GM19438 (cell line): ENCODE measurements at regions not wholly inside any gene's neighbourhood (a gene's known extent, or its start where the extent isn't known, plus 50 kb on each side); places are given as distances from the start of the nearest gene placed in this dataset.

Experiments
- ATAC-seq: cut with Tn5 transposase; IDR thresholded peaks from one replicate; pipeline ENCODE4 v1.9.1; 2021; ENCODE audit warnings: low read depth; ENCODE audit not compliant: unreplicated experiment

- ATAC-seq = no peak
Observed at GRCh38 chr6:102582569-102582968, 1189.1 kb downstream of the GRIK2 start.

GRCh38 chr6:102581378-102582124 is 1188.0 kb downstream of the GRIK2 start:
- ATAC-seq = no peak

- ATAC-seq = no peak
Observed at GRCh38 chr6:102571236-102571908, 1177.9 kb downstream of the GRIK2 start.

GRCh38 chr6:102562713-102563112 is 1169.2 kb downstream of the GRIK2 start:
- ATAC-seq = no peak

GRCh38 chr6:102553214-102553613 is 1159.7 kb downstream of the GRIK2 start:
- no peak for ATAC-seq

- no peak for ATAC-seq
Observed at GRCh38 chr6:102549221-102549874, 1155.8 kb downstream of the GRIK2 start.

GRCh38 chr6:102525336-102525735 is 1131.8 kb downstream of the GRIK2 start:
- ATAC-seq = no peak

GRCh38 chr6:102520966-102521365 is 1127.5 kb downstream of the GRIK2 start:
- no peak for ATAC-seq

- no peak for ATAC-seq
Observed at GRCh38 chr6:102517506-102517905, 1124.0 kb downstream of the GRIK2 start.

GRCh38 chr6:102501615-102502014 is 1108.1 kb downstream of the GRIK2 start:
- no peak for ATAC-seq

- ATAC-seq = no peak
Observed at GRCh38 chr6:102494808-102495207, 1101.3 kb downstream of the GRIK2 start.

GRCh38 chr6:102493485-102493884 is 1100.0 kb downstream of the GRIK2 start:
- no peak for ATAC-seq

- no peak for ATAC-seq
Observed at GRCh38 chr6:102488729-102489128, 1095.2 kb downstream of the GRIK2 start.

GRCh38 chr6:102485480-102485879 is 1092.0 kb downstream of the GRIK2 start:
- ATAC-seq = no peak

GRCh38 chr6:102474041-102474807 is 1080.7 kb downstream of the GRIK2 start:
- no peak for ATAC-seq

GRCh38 chr6:102458990-102459389 is 1065.5 kb downstream of the GRIK2 start:
- no peak for ATAC-seq

GRCh38 chr6:102438171-102438570 is 1044.7 kb downstream of the GRIK2 start:
- no peak for ATAC-seq

GRCh38 chr6:102417368-102417998 is 1024.0 kb downstream of the GRIK2 start:
- no peak for ATAC-seq

- ATAC-seq = no peak
Observed at GRCh38 chr6:102415891-102416290, 1022.4 kb downstream of the GRIK2 start.

- no peak for ATAC-seq
Observed at GRCh38 chr6:102411796-102412195, 1018.3 kb downstream of the GRIK2 start.
